Upper lobe of right lung (tissue), 1 donor: ENCODE measurements at regions not wholly inside any gene's neighbourhood (a gene's known extent, or its start where the extent isn't known, plus 50 kb on each side); places are given as distances from the start of the nearest gene placed in this dataset.

Experiments used
- ATAC-seq: fragments of 200-7000 bp; cut with Tn5 transposase; one replicate; pipeline ENCODE4 v1.9.1; 2020; ENCODE audit warnings: mild to moderate bottlenecking, moderate library complexity
- DNase-seq: peaks from one replicate; pipeline ENCODE4 v3.0.0-alpha.2; 2020
- H3K27ac ChIP-seq: fragments of 200-600 bp; one replicate; pipeline ENCODE4 v1.8.0; 2022
- H3K27me3 ChIP-seq: fragments of 200-600 bp; one replicate; pipeline ENCODE4 v1.8.0; 2022; ENCODE audit warnings: mild to moderate bottlenecking
- H3K36me3 ChIP-seq: fragments of 200-600 bp; one replicate; pipeline ENCODE4 v1.8.0; 2022
- H3K4me1 ChIP-seq: fragments of 200-600 bp; one replicate; pipeline ENCODE4 v1.8.0; 2022
- H3K4me3 ChIP-seq: fragments of 200-600 bp; one replicate; pipeline ENCODE4 v1.8.0; 2022; ENCODE audit warnings: mild to moderate bottlenecking
- H3K9me3 ChIP-seq: fragments of 200-600 bp; one replicate; pipeline ENCODE4 v1.8.0; 2022
- CTCF ChIP-seq: fragments of 200-600 bp; IDR thresholded peaks from one replicate; pipeline ENCODE4 v1.8.0; 2022; ENCODE audit warnings: antibody characterized with exemption
- intact Hi-C: fragments of 100-400 bp; cut with DNase I; formaldehyde crosslinking; loops from one replicate; pipeline ENCODE4 v1.11.0; 2022
- donor health status: DM: no; HTN: yes; CAD: no; lungs with severe emphysema.

DNA sequence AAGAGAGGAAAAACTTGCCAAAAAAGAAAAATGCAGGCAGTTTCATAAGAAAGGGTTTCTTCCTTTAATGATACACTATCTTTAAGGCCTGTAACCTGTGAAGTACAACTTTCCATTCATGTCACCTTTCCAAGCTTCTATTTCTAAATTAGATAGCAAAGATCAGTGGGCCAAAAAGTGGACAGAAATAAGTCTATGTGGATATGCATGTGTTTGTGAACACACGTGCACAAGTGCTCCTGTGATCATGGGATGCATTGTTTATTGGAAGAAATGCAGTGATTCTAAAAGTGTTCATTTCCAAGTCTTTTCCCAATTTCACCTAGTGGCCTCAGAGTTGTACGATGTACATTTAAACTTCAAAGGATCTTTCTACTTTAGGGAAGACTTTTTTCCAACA lies 230.0 kb upstream of the BLID start:
- H3K4me1 ChIP-seq = no peaks in the 10 kb centered on the region
- DNase-seq (no peak), ATAC-seq (no peak)
- intact Hi-C loops = no loop called here
- no peak overlapping the region for H3K27ac ChIP-seq
- H3K36me3 ChIP-seq = no peaks in the 10 kb centered on the region
- H3K27me3 ChIP-seq = no peaks in the 10 kb centered on the region
- no peaks in the 10 kb centered on the region for H3K9me3 ChIP-seq
- no peak for TF ChIP-seq CTCF
- no peak overlapping the region for H3K4me3 ChIP-seq

DNA sequence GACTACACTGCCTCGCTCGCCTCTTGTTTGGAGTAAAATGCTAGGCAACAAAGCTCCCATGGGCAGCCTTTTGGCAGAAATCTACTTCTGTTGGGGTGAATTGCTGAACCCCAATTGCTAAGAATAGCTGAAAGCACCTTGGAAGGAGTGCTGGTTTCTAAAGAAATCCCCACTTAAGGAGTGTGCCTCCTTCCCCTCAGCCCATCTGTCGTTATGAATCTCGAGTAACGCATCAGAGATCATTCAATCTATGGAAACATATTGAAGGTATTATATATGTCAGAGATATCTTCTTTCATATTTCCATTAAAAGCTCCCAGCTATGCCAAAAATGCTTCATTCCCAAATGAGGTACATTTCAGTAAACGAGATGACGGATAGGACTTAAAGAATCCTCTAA lies 229.6 kb upstream of the BLID start:
- DNase-seq = no peak
- H3K27ac ChIP-seq = no peak overlapping the region
- TF ChIP-seq CTCF = no peak
- H3K4me3 ChIP-seq = no peak overlapping the region
- no peaks in the 10 kb centered on the region for H3K27me3 ChIP-seq
- intact Hi-C loops = no loop called here
- no peaks in the 10 kb centered on the region for H3K9me3 ChIP-seq
- H3K36me3 ChIP-seq = no peaks in the 10 kb centered on the region
- no peaks in the 10 kb centered on the region for H3K4me1 ChIP-seq
- ATAC-seq = no peak

DNA sequence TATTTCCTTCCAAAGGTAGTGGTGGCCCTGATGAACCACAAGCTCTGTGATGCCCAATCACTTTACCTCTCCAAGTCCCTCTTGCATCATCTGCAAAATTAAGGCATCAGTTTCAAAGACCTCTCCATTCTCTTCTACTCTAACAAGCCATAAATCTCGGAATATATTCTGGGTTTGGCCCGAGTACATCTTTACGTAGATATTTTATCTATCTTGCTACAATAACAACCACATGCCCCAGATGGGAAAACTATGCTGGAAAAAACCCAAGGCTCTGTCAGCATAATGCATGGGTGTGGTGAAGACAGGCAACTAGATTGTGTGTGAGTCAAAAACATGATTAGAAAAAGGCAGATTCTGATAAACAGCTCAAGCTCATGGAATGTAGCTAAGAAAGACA lies 228.2 kb upstream of the BLID start:
- DNase-seq (no peak), ATAC-seq (no peak)
- intact Hi-C loops = no loop called here

DNA sequence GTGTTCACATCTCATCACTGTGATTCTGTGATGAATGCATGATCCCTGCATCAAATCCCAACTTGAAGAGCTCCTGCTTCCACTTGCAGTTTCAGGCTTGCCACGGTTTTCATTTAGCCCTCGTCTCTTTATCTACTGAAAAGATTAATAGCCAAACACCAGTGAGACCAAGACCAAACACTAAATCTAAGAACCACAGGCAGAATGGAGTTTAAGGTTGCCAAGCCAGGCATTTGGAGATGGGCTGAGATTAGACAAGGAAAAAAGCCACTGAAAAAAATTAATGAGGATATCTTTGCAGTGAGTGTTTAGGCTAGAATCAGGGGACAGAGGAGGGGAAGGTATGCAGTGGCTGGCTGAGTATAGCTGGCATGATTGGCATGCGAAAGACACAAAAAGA lies 227.2 kb upstream of the BLID start:
- Histone ChIP-seq H3K9me3 (no peaks in the 10 kb centered on the region), H3K27ac (no peak overlapping the region), H3K4me3 (no peak overlapping the region), H3K27me3 (no peaks in the 10 kb centered on the region), H3K36me3 (no peaks in the 10 kb centered on the region), H3K4me1 (peaks cover 8% of the 10 kb centered on the region)
- intact Hi-C loops = no loop called here
- no peak for TF ChIP-seq CTCF
- ATAC-seq = no peak
- DNase-seq = no peak

More for the DNA sequence above, 228.2 kb upstream of the BLID start:
- no peak for TF ChIP-seq CTCF
- Histone ChIP-seq H3K27ac (no peak overlapping the region), H3K4me3 (no peak overlapping the region), H3K4me1 (no peaks in the 10 kb centered on the region), H3K27me3 (no peaks in the 10 kb centered on the region), H3K36me3 (no peaks in the 10 kb centered on the region), H3K9me3 (no peaks in the 10 kb centered on the region)

DNA sequence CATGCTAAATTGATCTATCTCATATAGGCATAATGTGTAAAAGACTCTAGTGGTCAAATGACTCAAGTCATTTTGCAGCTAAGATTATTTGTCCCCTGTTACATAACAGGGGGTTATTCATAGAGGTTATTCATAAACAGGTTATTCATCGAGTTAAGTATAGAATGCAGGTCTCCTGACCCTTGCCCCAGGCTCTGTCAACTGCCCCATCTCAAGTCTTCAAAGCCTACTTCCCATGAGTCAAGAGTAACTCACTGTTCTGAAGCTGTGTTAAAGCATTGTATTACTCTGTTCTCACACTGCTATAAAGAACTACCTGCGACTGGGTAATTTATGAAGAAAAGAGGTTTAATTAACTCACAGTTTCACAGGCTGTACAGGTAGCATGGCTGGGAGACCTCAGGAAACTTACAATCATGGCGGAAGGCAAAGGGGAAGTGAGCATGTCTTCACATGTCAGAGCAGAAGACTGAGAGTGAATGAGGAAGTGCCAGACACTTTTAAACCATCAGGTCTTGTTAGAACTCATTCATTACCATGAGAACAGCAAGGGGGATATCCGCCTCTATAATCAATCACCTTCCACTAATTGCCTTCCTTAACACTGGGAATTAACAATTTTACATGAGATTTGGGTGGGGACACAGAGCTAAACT lies 226.2 kb upstream of the BLID start:
- Histone ChIP-seq H3K4me3 (no peak overlapping the region), H3K27me3 (no peaks in the 10 kb centered on the region), H3K9me3 (no peaks in the 10 kb centered on the region), H3K4me1 (peaks cover 12% of the 10 kb centered on the region), H3K27ac (no peak overlapping the region), H3K36me3 (no peaks in the 10 kb centered on the region)
- intact Hi-C loops = no loop called here
- DNase-seq = no peak
- ATAC-seq = peak; percentile 34
- TF ChIP-seq CTCF = no peak

DNA sequence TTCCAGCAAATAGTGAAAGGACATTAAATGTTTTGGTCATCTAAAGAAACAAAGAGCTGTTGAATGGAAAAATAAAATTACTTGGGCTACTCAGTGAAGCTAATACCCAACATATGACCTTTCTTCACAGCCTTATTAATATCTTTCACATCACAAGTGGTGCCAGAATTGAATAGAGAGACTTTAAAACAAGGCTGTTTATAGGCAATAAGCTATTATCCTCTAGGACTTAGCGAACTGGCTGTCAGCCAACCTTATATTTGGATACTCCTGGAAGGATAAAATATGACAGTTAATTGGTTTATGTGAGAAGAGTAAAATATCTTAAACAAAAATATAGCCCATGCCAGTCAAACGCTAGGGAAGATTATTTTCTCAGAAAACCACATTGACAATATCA lies 225.5 kb upstream of the BLID start:
- Histone ChIP-seq H3K27ac (no peak overlapping the region), H3K9me3 (no peaks in the 10 kb centered on the region), H3K4me3 (no peak overlapping the region), H3K36me3 (no peaks in the 10 kb centered on the region), H3K4me1 (peaks cover 12% of the 10 kb centered on the region), H3K27me3 (no peaks in the 10 kb centered on the region)
- TF ChIP-seq CTCF = no peak
- intact Hi-C loops = no loop called here
- DNase-seq = no peak
- no peak for ATAC-seq
